ENCODE measurements at regions not wholly inside any gene's neighbourhood (a gene's known extent, or its start where the extent isn't known, plus 50 kb on each side); places are given as distances from the start of the nearest gene placed in this dataset.

DNA sequence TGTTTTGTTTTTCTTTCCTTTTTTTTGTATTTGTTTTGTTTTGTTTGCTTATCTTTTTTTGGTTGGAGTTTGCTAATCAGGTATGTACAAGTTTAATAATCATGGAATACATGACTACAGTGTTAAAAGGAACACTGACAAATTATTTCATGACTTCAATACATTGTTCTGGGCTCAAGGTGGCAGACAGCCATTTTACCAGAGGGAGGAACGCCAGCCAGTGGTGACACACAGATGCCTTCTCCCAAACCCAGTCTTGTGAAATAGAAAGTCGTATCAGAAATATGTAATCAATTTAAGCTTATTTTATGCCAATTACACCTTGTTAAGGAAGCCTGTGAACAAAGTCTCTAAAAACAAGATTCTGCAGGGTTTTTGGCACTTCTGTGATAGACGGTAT lies 264.0 kb upstream of the EPHA4 start:
- DNase-seq (ENCODE audit: low read depth) = no peak
- H3K4me3 ChIP-seq (ENCODE audit: low read depth, low read length) = no peak overlapping the region
- TF ChIP-seq, protein P1, sequence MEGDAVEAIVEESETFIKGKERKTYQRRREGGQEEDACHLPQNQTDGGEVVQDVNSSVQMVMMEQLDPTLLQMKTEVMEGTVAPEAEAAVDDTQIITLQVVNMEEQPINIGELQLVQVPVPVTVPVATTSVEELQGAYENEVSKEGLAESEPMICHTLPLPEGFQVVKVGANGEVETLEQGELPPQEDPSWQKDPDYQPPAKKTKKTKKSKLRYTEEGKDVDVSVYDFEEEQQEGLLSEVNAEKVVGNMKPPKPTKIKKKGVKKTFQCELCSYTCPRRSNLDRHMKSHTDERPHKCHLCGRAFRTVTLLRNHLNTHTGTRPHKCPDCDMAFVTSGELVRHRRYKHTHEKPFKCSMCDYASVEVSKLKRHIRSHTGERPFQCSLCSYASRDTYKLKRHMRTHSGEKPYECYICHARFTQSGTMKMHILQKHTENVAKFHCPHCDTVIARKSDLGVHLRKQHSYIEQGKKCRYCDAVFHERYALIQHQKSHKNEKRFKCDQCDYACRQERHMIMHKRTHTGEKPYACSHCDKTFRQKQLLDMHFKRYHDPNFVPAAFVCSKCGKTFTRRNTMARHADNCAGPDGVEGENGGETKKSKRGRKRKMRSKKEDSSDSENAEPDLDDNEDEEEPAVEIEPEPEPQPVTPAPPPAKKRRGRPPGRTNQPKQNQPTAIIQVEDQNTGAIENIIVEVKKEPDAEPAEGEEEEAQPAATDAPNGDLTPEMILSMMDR (IDR thresholded peaks at IDR 0.05; ENCODE audit: control insufficient read depth, extremely low read depth, insufficient read depth) = no peak

DNA sequence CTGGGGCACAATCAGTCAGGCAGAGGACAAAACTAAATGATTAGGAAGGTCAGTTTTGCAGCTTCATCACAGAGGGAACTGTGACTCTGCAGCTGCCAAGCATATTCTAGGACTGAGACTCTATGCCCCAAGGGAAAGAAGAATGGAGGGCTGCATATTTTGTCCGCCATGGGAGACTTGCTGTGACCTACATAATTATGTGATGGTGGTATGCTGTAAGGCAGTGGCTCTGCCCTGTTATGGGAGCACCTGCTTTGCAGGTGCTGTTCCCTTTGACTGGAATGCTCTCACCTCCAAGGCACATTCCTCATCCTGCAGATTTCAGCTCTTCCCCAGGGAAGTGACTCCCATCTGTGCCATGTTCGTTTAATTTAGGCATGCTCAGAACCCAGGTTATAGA lies 261.9 kb upstream of the EPHA4 start:
- TF ChIP-seq, protein P1 (IDR thresholded peaks at IDR 0.05; ENCODE audit: control insufficient read depth, extremely low read depth, insufficient read depth) = no peak
- no peak overlapping the region for H3K4me3 ChIP-seq (ENCODE audit: low read depth, low read length)
- no peak for DNase-seq (ENCODE audit: low read depth)

DNA sequence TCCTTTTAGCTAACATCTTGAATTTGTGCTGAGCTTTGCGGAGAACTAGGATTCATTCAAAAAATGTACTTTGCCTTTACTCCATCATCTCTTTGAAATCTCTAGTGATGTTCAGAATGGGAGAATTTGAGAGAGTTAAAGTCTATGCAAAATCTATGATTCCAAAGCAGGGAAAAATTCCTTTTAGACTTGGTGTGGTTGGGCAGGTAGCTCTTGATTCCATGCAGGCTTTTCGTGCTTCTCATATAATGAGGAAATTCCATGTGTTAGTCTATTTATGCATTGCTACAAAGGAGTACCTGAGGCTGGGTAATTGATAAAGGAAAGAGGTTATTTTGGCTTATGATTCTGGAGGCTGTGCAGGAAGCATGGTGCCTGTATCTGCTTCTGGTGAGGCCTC lies 258.9 kb upstream of the EPHA4 start:
- no peak for DNase-seq (ENCODE audit: low read depth)
- TF ChIP-seq, protein P1 (IDR thresholded peaks at IDR 0.05; ENCODE audit: control insufficient read depth, extremely low read depth, insufficient read depth) = no peak
- no peak overlapping the region for H3K4me3 ChIP-seq (ENCODE audit: low read depth, low read length)

DNA sequence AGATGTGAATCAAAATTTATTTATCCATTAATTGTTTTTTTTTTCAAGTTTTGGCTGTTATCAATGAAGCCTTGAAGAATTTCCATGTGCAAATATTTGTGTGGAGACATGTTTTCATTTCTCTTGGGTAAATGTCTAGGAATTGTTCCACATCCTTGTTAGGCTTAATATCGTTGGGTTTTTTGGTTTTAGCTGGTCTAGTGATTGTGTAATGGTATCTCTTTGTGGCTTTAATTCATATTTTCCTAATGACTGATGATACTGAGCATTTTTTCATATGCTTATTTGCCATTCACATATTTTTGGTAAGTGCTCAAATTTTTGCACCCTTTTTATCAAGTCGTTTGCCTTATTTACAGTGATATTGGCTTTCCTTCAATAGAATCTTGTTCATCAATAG lies 250.3 kb upstream of the EPHA4 start:
- H3K4me3 ChIP-seq (ENCODE audit: low read depth, low read length) = no peak overlapping the region
- DNase-seq (ENCODE audit: low read depth) = no peak
- TF ChIP-seq, protein P1 (IDR thresholded peaks at IDR 0.05; ENCODE audit: control insufficient read depth, extremely low read depth, insufficient read depth) = no peak

DNA sequence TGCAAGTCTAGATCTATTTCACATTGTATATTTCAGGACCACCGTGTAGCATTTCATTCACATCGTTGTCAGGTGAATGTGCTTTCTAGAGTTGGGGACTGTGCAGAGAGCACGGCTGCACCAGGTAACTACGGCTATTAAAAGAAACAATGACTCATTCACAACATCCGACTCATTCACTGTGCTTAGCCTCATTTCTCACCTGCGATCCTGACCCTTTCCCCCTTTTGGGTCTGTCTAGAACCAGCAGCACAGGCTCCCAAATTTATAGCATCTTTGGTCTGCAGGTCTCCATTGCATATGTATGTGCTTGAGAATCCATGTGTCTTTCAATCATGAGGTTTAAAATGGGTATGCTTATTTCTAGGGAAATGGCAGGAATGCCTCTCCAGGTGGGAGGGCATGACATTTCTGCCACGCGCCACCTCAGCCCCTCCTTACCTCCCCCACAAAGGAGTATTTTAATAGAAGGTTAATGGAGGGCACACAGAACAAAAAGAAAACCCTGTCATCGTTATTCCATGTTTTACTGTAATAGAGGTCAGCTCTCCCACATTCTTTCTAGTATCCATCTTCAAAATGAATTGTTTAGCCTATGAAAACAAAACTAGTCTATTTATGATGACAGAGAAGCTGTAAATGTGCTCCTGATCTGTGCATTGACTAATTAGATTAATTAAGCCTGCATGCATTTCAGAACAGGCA lies 246.7 kb upstream of the EPHA4 start:
- no peak for DNase-seq (ENCODE audit: low read depth)
- H3K4me3 ChIP-seq (ENCODE audit: low read depth, low read length) = no peak overlapping the region
- TF ChIP-seq, protein P1 (IDR thresholded peaks at IDR 0.05; ENCODE audit: control insufficient read depth, extremely low read depth, insufficient read depth) = no peak

DNA sequence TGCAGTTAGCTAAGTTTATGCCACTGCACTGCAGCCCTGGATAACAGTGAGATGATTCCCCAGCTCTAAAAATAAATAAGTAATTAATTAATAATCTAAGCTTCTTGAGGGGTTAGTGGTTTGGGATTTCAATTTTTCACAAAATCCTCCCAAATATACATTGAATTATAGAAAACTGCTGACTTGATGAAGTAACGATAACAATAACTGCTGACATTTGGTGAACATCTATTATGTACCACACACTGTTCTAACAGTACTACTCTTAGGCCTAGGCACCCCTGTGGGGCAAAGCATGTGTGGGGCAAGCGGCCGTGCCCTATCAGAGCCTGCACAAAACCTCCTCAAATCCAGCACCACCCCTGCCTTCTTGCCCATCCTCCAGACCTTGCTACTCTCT lies 245.8 kb upstream of the EPHA4 start:
- TF ChIP-seq, protein P1 (IDR thresholded peaks at IDR 0.05; ENCODE audit: control insufficient read depth, extremely low read depth, insufficient read depth) = no peak
- no peak for DNase-seq (ENCODE audit: low read depth)
- no peak overlapping the region for H3K4me3 ChIP-seq (ENCODE audit: low read depth, low read length)

DNA sequence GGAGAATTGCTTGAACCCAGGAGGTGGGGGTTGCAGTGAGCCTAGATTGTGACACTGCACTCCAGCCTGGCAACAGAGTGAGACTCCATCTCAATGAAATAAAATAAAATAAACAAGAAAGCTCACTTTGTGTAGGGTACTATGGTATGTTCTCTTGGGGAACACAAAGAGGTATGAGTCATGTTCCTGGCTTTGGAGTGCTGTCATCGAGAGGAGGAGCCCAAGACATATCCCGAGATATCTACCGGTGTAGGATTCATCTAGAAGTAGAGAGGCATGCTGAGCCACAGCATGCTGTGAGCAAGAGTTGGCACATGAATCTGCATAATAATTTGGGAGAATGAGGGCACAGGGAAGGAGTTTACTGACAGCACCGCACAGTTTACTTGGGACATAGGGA lies 244.9 kb upstream of the EPHA4 start:
- TF ChIP-seq, protein P1 (IDR thresholded peaks at IDR 0.05; ENCODE audit: control insufficient read depth, extremely low read depth, insufficient read depth) = no peak
- no peak for DNase-seq (ENCODE audit: low read depth)
- H3K4me3 ChIP-seq (ENCODE audit: low read depth, low read length) = no peak overlapping the region

All from LNCaP clone FGC (cell line).